Sigmoid colon (tissue), 4 donors: ENCODE measurements at regions not wholly inside any gene's neighbourhood (a gene's known extent, or its start where the extent isn't known, plus 50 kb on each side); places are given as distances from the start of the nearest gene placed in this dataset.

Experiments used
- CTCF ChIP-seq, 4 experiments: fragments of 450-650 bp in 3 of 4; fragments of 200-600 bp in 1 of 4; IDR thresholded peaks; one replicate each; pipeline ENCODE4 v1.5.1; 2016 to 2019; ENCODE audit warnings: antibody characterized with exemption in 4 of 4, mild to moderate bottlenecking in 3 of 4, moderate library complexity in 2 of 4
- POLR2A ChIP-seq, 2 donors: fragments of 450-650 bp; IDR thresholded peaks; one replicate each; pipeline ENCODE4 v1.6.1; 2016; ENCODE audit warnings: antibody characterized with exemption in 2 of 2, mild to moderate bottlenecking in 2 of 2, moderate library complexity in 2 of 2
- POLR2AphosphoS5 ChIP-seq, 4 donors: sonication (generic); formaldehyde crosslinking; IDR thresholded peaks; one replicate each; pipeline ENCODE4 v1.6.1; 2017; ENCODE audit warnings: antibody characterized with exemption in 4 of 4

DNA sequence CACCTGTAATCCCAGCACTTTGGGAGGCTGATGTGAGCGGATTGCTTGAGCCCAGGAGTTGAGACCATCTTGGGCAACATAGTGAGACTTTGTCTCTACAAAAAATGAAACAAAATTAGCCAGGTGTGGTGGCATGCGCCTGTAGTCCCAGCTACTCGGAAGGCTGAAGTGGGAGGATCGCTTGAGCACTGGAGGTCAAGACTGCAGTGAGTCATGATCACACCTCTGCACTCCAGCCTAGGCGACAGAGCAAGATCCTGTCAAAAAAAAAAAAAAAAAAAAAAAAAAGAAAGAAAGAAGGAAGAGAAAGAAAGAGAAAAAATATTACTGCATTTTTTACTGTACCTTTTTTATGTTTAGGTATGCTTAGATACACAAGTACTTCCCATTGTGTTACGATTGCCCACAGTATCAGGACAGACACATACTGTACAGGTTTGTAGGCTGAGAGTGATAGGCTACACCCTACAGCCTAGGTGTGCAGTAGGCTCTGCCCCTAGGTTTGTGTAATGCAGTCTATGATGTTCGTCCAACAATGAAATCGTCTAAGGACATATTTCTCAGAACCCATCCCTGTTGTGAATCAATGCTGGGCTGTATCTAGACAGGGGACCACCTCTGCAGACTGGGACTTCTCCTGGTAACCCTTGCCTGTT, 160.4 kb upstream of the PWP1 start:
- no peak for TF ChIP-seq POLR2A (IDR thresholded peaks at IDR 0.05)
- TF ChIP-seq CTCF (IDR thresholded peaks at IDR 0.05) = no peak
- no peak for TF ChIP-seq POLR2AphosphoS5 (IDR thresholded peaks at IDR 0.05)
